HL-60 (cell line): ENCODE measurements at regions not wholly inside any gene's neighbourhood (a gene's known extent, or its start where the extent isn't known, plus 50 kb on each side); places are given as distances from the start of the nearest gene placed in this dataset.

Experiments
- DNase-seq, 2 experiments: peaks; one replicate each; pipeline ENCODE4 v3.0.0-alpha.2; 2010 to 2020; ENCODE audit warnings: low read depth in 1 of 2, low spot score in 1 of 2
- H3K27ac ChIP-seq: fragments of 250-450 bp; sonication (Bioruptor Pico); replicated peaks from 2 replicates; pipeline ENCODE4 v1.5.1; 2020; ENCODE audit warnings: mild to moderate bottlenecking, moderate library complexity
- H3K27me3 ChIP-seq: fragments of 250-450 bp; sonication (Bioruptor Pico); 2 replicates; pipeline ENCODE4 v1.5.1; 2021; ENCODE audit warnings: mild to moderate bottlenecking, moderate library complexity; ENCODE audit not compliant: insufficient read depth, poor library complexity, severe bottlenecking
- H3K4me3 ChIP-seq: replicated peaks from 2 replicates; pipeline ENCODE4 v1.5.1; 2011; ENCODE audit warnings: mild to moderate bottlenecking, control low read depth, low read length; ENCODE audit not compliant: insufficient read depth
- CTCF ChIP-seq: IDR thresholded peaks from one replicate; pipeline ENCODE4 v1.5.1; 2011; ENCODE audit warnings: low read length, control low read depth, inconsistent platforms; ENCODE audit not compliant: insufficient read depth
- GABPA ChIP-seq: IDR thresholded peaks from 2 replicates; pipeline ENCODE4 v1.6.1; 2012; ENCODE audit warnings: low read depth
- POLR2AphosphoS5 ChIP-seq: IDR thresholded peaks from 2 replicates; pipeline ENCODE4 v1.6.1; 2012; ENCODE audit warnings: low read depth
- REST ChIP-seq: IDR thresholded peaks from 2 replicates; pipeline ENCODE4 v1.6.1; 2012; ENCODE audit warnings: low read depth; ENCODE audit not compliant: insufficient replicate concordance
- SPI1 ChIP-seq: IDR thresholded peaks from 2 replicates; pipeline ENCODE4 v1.6.1; 2012; ENCODE audit warnings: low read depth, mild to moderate bottlenecking, borderline replicate concordance

GRCh38 chr10:124177180-124177518 lies 83.8 kb upstream of the CHST15 start:
- no peak overlapping the region for H3K4me3 ChIP-seq
- no peaks in the 10 kb centered on the region for H3K27me3 ChIP-seq
- TF ChIP-seq SPI1 (no peak), POLR2AphosphoS5 (no peak), CTCF (no peak), GABPA (no peak), REST (no peak)
- no peak for DNase-seq
- no peak overlapping the region for H3K27ac ChIP-seq

- no peak for DNase-seq
- H3K27ac ChIP-seq = no peak overlapping the region
- H3K4me3 ChIP-seq = no peak overlapping the region
- no peaks in the 10 kb centered on the region for H3K27me3 ChIP-seq
- TF ChIP-seq POLR2AphosphoS5 = no peak
- no peak for TF ChIP-seq REST
- no peak for TF ChIP-seq CTCF
- TF ChIP-seq GABPA = no peak
- TF ChIP-seq SPI1 = no peak
These were observed 83.2 kb upstream of the CHST15 start for GRCh38 chr10:124176349-124177179.

GRCh38 chr10:124175701-124176348 lies 82.4 kb upstream of the CHST15 start:
- no peak overlapping the region for H3K27ac ChIP-seq

More at GRCh38 chr10:124175701-124176348, 82.4 kb upstream of the CHST15 start:
- TF ChIP-seq GABPA (no peak), CTCF (no peak), POLR2AphosphoS5 (no peak), SPI1 (no peak), REST (no peak)
- Histone ChIP-seq H3K27me3 (no peaks in the 10 kb centered on the region), H3K4me3 (no peak overlapping the region)
- no peak for DNase-seq
